ENCODE measurements at regions not wholly inside any gene's neighbourhood (a gene's known extent, or its start where the extent isn't known, plus 50 kb on each side); places are given as distances from the start of the nearest gene placed in this dataset.

DNA sequence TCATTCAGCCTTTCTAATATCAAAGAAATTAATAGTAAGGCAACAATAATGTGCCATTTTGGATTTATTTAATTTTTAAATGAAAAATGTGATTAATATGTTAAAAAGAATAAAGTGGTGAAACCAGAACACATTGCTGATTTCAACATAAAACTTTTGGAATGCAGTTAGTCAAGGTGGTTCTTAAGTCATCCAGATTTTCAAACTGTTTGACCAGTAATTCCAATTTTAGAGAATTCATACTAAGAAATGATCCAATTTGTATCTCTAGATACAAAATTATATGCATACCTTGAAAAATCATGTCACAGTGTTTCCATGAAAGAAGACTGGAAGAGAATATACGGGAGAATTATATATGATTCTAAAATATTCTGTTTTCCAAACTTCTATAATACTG lies 54.2 kb upstream of the MCOLN3 start:
- FAIRE-seq: peak; percentile 33
